Right lung (tissue), 2 donors: ENCODE measurements at regions not wholly inside any gene's neighbourhood (a gene's known extent, or its start where the extent isn't known, plus 50 kb on each side); places are given as distances from the start of the nearest gene placed in this dataset.
A peak's percentile ranks its signal among the peaks of the same experiment; 100 is the strongest.
"Not testable (repeated sequence)": the region's sequence is repeated elsewhere in the genome, so short reads cannot be mapped to it uniquely, and the experiment has no call there.

ENCODE experiments used
- DNase-seq, 2 donors: peaks; one replicate each; pipeline ENCODE4 v3.0.0-alpha.2; 2013

GRCh38 chrX:133483771-133484170 is 68.5 kb upstream of the GPC4 start:
- DNase-seq = not testable (repeated sequence)

GRCh38 chrX:133482056-133482952 is 67.0 kb upstream of the GPC4 start:
- peak in 1 of 2 donors; percentile 36 for DNase-seq

- no peak for DNase-seq
These were observed 62.7 kb upstream of the GPC4 start for GRCh38 chrX:133477986-133478385.

- no peak for DNase-seq
These were observed 60.7 kb upstream of the GPC4 start for GRCh38 chrX:133475953-133476352.

- DNase-seq = no peak
These were observed 60.2 kb upstream of the GPC4 start for GRCh38 chrX:133475521-133475920.

- no peak for DNase-seq
These were observed 59.3 kb upstream of the GPC4 start for GRCh38 chrX:133474574-133474973.

GRCh38 chrX:133473451-133473850 is 58.2 kb upstream of the GPC4 start:
- DNase-seq = no peak

- DNase-seq = no peak
These were observed 52.8 kb upstream of the GPC4 start for GRCh38 chrX:133468051-133468450.

- DNase-seq = no peak
These were observed 50.0 kb upstream of the GPC4 start for GRCh38 chrX:133465254-133465653.
